ENCODE measurements at regions not wholly inside any gene's neighbourhood (a gene's known extent, or its start where the extent isn't known, plus 50 kb on each side); places are given as distances from the start of the nearest gene placed in this dataset.
"Not testable (repeated sequence)": the region's sequence is repeated elsewhere in the genome, so short reads cannot be mapped to it uniquely, and the experiment has no call there.

GRCh38 chr12:126914170-126914793, 1352.7 kb upstream of the TMEM132C start:
- Histone ChIP-seq H3K4me3 (ENCODE audit: insufficient read depth, low read depth, low read length, poor library complexity, severe bottlenecking) (no peak overlapping the region), H3K36me3 (ENCODE audit: control insufficient read depth, insufficient read depth, low read length) (no peaks in the 10 kb centered on the region), H3K4me1 (ENCODE audit: control insufficient read depth, insufficient read depth, low read length, poor library complexity, severe bottlenecking) (no peaks in the 10 kb centered on the region), H3K9me3 (ENCODE audit: control insufficient read depth, low read length) (no peaks in the 10 kb centered on the region), H3K27me3 (replicated peaks; ENCODE audit: control insufficient read depth, insufficient read depth, low read length, poor library complexity, severe bottlenecking) (no peaks in the 10 kb centered on the region), H3K27ac (ENCODE audit: insufficient read depth, low read length, poor library complexity, severe bottlenecking) (no peak overlapping the region)
- DNase-seq: no peak

DNA sequence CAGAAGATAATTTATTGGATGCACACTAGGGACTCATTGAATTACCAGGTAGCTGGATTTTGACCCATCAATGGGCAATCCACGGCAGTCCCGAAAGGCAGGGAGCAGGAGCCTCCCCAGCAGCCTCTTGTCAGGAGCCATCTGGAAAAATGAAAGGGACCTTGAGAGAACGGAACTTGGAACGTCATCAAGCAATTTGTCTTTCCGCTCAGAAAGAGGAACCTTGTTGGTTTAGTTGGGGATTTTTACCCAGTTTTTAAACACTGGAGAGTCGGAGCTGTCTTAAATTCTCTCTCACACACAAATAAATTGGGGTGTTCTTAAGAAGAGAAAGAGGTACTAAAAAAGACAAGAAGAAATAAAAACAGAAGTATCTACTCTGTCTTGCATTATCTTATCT, 1351.7 kb upstream of the TMEM132C start:
- Histone ChIP-seq H3K9me3 (ENCODE audit: control insufficient read depth, low read length) (no peaks in the 10 kb centered on the region), H3K4me1 (ENCODE audit: control insufficient read depth, insufficient read depth, low read length, poor library complexity, severe bottlenecking) (no peaks in the 10 kb centered on the region), H3K27me3 (replicated peaks; ENCODE audit: control insufficient read depth, insufficient read depth, low read length, poor library complexity, severe bottlenecking) (no peaks in the 10 kb centered on the region), H3K36me3 (ENCODE audit: control insufficient read depth, insufficient read depth, low read length) (no peaks in the 10 kb centered on the region), H3K27ac (ENCODE audit: insufficient read depth, low read length, poor library complexity, severe bottlenecking) (no peak overlapping the region), H3K4me3 (ENCODE audit: insufficient read depth, low read depth, low read length, poor library complexity, severe bottlenecking) (no peak overlapping the region)
- no peak for DNase-seq

DNA sequence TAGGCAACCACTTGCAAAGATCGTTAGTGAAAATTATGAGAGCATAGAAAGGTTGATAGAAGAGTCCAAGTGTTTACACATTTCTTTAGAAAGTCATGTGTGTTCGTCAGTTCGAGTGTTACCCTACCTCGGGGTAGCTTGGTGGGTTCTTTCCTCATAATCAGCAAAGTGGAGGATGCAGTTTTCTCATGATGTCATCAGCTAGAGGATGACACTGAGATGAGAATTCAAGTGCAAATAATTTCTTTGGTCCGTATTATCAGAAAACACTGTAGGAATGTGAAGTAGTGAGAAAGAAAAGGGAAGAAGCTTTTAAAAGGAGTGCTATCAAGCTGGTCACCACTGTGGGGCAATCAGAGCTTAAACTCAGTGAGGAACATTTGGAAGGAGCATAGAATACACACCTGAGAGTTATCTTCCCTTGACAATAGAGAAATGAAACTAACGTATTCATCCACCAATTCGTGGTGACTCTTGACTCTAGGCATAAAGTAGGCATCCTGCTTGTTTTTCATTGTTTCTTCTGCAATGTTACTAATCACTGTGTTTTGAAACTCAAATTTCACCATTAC, 1340.9 kb upstream of the TMEM132C start:
- Histone ChIP-seq H3K27ac (ENCODE audit: insufficient read depth, low read length, poor library complexity, severe bottlenecking) (no peak overlapping the region), H3K36me3 (ENCODE audit: control insufficient read depth, insufficient read depth, low read length) (no peaks in the 10 kb centered on the region), H3K4me3 (ENCODE audit: insufficient read depth, low read depth, low read length, poor library complexity, severe bottlenecking) (no peak overlapping the region), H3K27me3 (replicated peaks; ENCODE audit: control insufficient read depth, insufficient read depth, low read length, poor library complexity, severe bottlenecking) (no peaks in the 10 kb centered on the region), H3K9me3 (ENCODE audit: control insufficient read depth, low read length) (no peaks in the 10 kb centered on the region), H3K4me1 (ENCODE audit: control insufficient read depth, insufficient read depth, low read length, poor library complexity, severe bottlenecking) (no peaks in the 10 kb centered on the region)
- no peak for DNase-seq

DNA sequence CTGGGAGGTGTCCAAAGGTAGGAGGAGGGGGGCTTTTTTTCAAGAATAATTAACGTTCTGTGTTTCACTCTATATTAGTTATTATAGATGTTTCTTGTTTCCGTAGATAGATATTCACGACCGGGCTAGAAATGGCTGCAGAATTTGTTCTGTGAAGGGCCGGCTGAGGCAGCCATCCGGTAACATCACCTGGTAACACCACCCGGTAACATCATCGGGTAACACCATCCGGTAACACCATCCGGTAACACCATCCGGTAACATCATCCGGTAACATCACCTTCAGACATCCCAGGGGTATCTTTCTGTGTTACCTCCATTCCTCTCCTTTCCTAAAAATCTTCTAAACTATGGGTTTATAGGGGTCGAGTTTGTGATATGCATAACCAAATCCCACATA, 1336.7 kb upstream of the TMEM132C start:
- Histone ChIP-seq H3K36me3 (ENCODE audit: control insufficient read depth, insufficient read depth, low read length) (no peaks in the 10 kb centered on the region), H3K27me3 (replicated peaks; ENCODE audit: control insufficient read depth, insufficient read depth, low read length, poor library complexity, severe bottlenecking) (no peaks in the 10 kb centered on the region), H3K4me3 (ENCODE audit: insufficient read depth, low read depth, low read length, poor library complexity, severe bottlenecking) (no peak overlapping the region), H3K9me3 (ENCODE audit: control insufficient read depth, low read length) (no peaks in the 10 kb centered on the region), H3K4me1 (ENCODE audit: control insufficient read depth, insufficient read depth, low read length, poor library complexity, severe bottlenecking) (no peaks in the 10 kb centered on the region), H3K27ac (ENCODE audit: insufficient read depth, low read length, poor library complexity, severe bottlenecking) (no peak overlapping the region)
- no peak for DNase-seq

- Histone ChIP-seq H3K27me3 (replicated peaks; ENCODE audit: control insufficient read depth, insufficient read depth, low read length, poor library complexity, severe bottlenecking) (no peaks in the 10 kb centered on the region), H3K4me1 (ENCODE audit: control insufficient read depth, insufficient read depth, low read length, poor library complexity, severe bottlenecking) (no peaks in the 10 kb centered on the region), H3K4me3 (ENCODE audit: insufficient read depth, low read depth, low read length, poor library complexity, severe bottlenecking) (no peak overlapping the region), H3K36me3 (ENCODE audit: control insufficient read depth, insufficient read depth, low read length) (no peaks in the 10 kb centered on the region), H3K9me3 (ENCODE audit: control insufficient read depth, low read length) (no peaks in the 10 kb centered on the region), H3K27ac (ENCODE audit: insufficient read depth, low read length, poor library complexity, severe bottlenecking) (no peak overlapping the region)
- no peak for DNase-seq
These were observed 1334.8 kb upstream of the TMEM132C start for GRCh38 chr12:126932156-126932555.

GRCh38 chr12:126935435-126935834, 1331.5 kb upstream of the TMEM132C start:
- Histone ChIP-seq H3K27ac (ENCODE audit: insufficient read depth, low read length, poor library complexity, severe bottlenecking) (no peak overlapping the region), H3K4me1 (ENCODE audit: control insufficient read depth, insufficient read depth, low read length, poor library complexity, severe bottlenecking) (no peaks in the 10 kb centered on the region), H3K27me3 (replicated peaks; ENCODE audit: control insufficient read depth, insufficient read depth, low read length, poor library complexity, severe bottlenecking) (no peaks in the 10 kb centered on the region), H3K9me3 (ENCODE audit: control insufficient read depth, low read length) (no peaks in the 10 kb centered on the region), H3K36me3 (ENCODE audit: control insufficient read depth, insufficient read depth, low read length) (no peaks in the 10 kb centered on the region), H3K4me3 (ENCODE audit: insufficient read depth, low read depth, low read length, poor library complexity, severe bottlenecking) (no peak overlapping the region)
- no peak for DNase-seq

DNA sequence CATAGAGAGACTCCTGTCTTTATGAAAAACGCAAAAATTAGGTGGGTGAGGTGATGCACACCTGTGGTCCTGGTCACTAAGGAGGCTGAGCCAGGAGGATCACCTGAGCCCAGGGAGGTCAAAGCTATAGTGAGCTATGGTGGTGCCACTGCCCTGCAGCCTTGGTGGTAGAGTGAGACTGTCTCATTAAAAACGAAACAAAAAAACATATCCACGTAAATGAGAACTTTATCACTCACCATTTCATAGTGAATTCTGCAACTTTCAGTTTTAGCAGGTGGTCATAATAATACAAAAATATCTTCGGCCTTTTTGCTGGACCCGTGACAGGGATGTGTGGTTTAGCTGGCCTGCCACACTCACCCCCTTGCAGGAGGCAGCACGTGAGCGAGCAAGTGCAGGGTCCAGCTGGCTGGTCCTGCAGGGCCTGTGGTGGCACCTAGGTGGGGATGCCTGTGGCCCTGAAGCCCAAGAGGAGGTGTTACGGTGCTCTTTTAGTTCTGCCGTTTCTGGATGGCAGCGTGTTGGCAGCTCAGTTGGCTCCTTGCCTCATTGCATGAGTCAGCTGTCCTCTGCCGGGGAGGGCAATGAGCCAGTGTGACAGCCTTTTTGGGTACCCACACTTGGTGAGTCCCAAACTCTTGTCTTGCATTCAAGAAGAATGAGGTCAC, 1330.7 kb upstream of the TMEM132C start:
- Histone ChIP-seq H3K27me3 (replicated peaks; ENCODE audit: control insufficient read depth, insufficient read depth, low read length, poor library complexity, severe bottlenecking) (no peaks in the 10 kb centered on the region), H3K27ac (ENCODE audit: insufficient read depth, low read length, poor library complexity, severe bottlenecking) (no peak overlapping the region), H3K36me3 (ENCODE audit: control insufficient read depth, insufficient read depth, low read length) (no peaks in the 10 kb centered on the region), H3K4me1 (ENCODE audit: control insufficient read depth, insufficient read depth, low read length, poor library complexity, severe bottlenecking) (no peaks in the 10 kb centered on the region), H3K9me3 (ENCODE audit: control insufficient read depth, low read length) (no peaks in the 10 kb centered on the region), H3K4me3 (ENCODE audit: insufficient read depth, low read depth, low read length, poor library complexity, severe bottlenecking) (no peak overlapping the region)
- no peak for DNase-seq

DNA sequence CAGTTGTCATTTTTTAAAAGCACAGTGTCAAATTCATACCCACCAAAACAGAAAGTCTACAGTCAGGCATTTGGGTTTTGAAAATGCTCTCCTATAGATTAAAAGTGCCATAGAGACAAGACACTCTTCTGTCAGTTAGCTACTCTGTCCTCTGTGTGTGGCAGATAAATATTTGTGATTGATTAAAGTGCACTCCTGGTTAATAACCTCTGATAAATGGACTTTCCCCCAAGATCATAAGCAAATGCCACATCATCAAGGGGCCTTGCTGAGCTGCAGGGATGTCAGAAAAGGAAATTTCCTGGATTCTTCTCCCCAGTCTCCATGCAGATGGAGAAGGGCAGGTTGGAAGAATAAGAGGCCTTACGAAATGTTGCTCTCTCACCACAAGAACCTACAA, 1329.5 kb upstream of the TMEM132C start:
- Histone ChIP-seq H3K36me3 (ENCODE audit: control insufficient read depth, insufficient read depth, low read length) (no peaks in the 10 kb centered on the region), H3K27ac (ENCODE audit: insufficient read depth, low read length, poor library complexity, severe bottlenecking) (no peak overlapping the region), H3K27me3 (replicated peaks; ENCODE audit: control insufficient read depth, insufficient read depth, low read length, poor library complexity, severe bottlenecking) (no peaks in the 10 kb centered on the region), H3K4me3 (ENCODE audit: insufficient read depth, low read depth, low read length, poor library complexity, severe bottlenecking) (no peak overlapping the region), H3K9me3 (ENCODE audit: control insufficient read depth, low read length) (no peaks in the 10 kb centered on the region), H3K4me1 (ENCODE audit: control insufficient read depth, insufficient read depth, low read length, poor library complexity, severe bottlenecking) (no peaks in the 10 kb centered on the region)
- DNase-seq: no peak

- Histone ChIP-seq H3K4me1 (ENCODE audit: control insufficient read depth, insufficient read depth, low read length, poor library complexity, severe bottlenecking) (no peaks in the 10 kb centered on the region), H3K27ac (ENCODE audit: insufficient read depth, low read length, poor library complexity, severe bottlenecking) (no peak overlapping the region)
These were observed 1322.3 kb upstream of the TMEM132C start for GRCh38 chr12:126944684-126945083.

GRCh38 chr12:126946958-126947357, 1320.0 kb upstream of the TMEM132C start:
- H3K4me3 ChIP-seq (ENCODE audit: insufficient read depth, low read depth, low read length, poor library complexity, severe bottlenecking); H3K4me1 ChIP-seq (ENCODE audit: control insufficient read depth, insufficient read depth, low read length, poor library complexity, severe bottlenecking); H3K27me3 ChIP-seq (replicated peaks; ENCODE audit: control insufficient read depth, insufficient read depth, low read length, poor library complexity, severe bottlenecking); H3K36me3 ChIP-seq (ENCODE audit: control insufficient read depth, insufficient read depth, low read length); DNase-seq; H3K9me3 ChIP-seq (ENCODE audit: control insufficient read depth, low read length); H3K27ac ChIP-seq (ENCODE audit: insufficient read depth, low read length, poor library complexity, severe bottlenecking): not testable (repeated sequence)

More at GRCh38 chr12:126944684-126945083, 1322.3 kb upstream of the TMEM132C start:
- no peaks in the 10 kb centered on the region for H3K9me3 ChIP-seq (ENCODE audit: control insufficient read depth, low read length)
- H3K4me3 ChIP-seq (ENCODE audit: insufficient read depth, low read depth, low read length, poor library complexity, severe bottlenecking): no peak overlapping the region
- no peak for DNase-seq
- no peaks in the 10 kb centered on the region for H3K27me3 ChIP-seq (replicated peaks; ENCODE audit: control insufficient read depth, insufficient read depth, low read length, poor library complexity, severe bottlenecking)
- H3K36me3 ChIP-seq (ENCODE audit: control insufficient read depth, insufficient read depth, low read length): no peaks in the 10 kb centered on the region

All from effector memory CD4-positive, alpha-beta T cell (primary cell).